ENCODE measurements at regions not wholly inside any gene's neighbourhood (a gene's known extent, or its start where the extent isn't known, plus 50 kb on each side); places are given as distances from the start of the nearest gene placed in this dataset.

- no peak overlapping the region for H3K4me3 ChIP-seq (ENCODE audit: low read length)
- peak; percentile 48 for DNase-seq (ENCODE audit: low read depth)
- peak; percentile 76 for TF ChIP-seq CTCF (conservative IDR thresholded peaks at IDR 0.05; ENCODE audit: low read length)
These were observed 75.3 kb upstream of the FAR2 start for GRCh38 chr12:29073631-29074239.

- TF ChIP-seq CTCF (conservative IDR thresholded peaks at IDR 0.05; ENCODE audit: low read length), result no peak
- DNase-seq (ENCODE audit: low read depth), result no peak
- H3K4me3 ChIP-seq (ENCODE audit: low read length), result no peak overlapping the region
These were observed 68.0 kb upstream of the FAR2 start for GRCh38 chr12:29081101-29081500.

GRCh38 chr12:29082522-29082921, 66.6 kb upstream of the FAR2 start:
- TF ChIP-seq CTCF (conservative IDR thresholded peaks at IDR 0.05; ENCODE audit: low read length), result no peak
- no peak overlapping the region for H3K4me3 ChIP-seq (ENCODE audit: low read length)
- peak; percentile 22 for DNase-seq (ENCODE audit: low read depth)

GRCh38 chr12:29086325-29087271, 62.5 kb upstream of the FAR2 start:
- DNase-seq (ENCODE audit: low read depth), result no peak
- no peak for TF ChIP-seq CTCF (conservative IDR thresholded peaks at IDR 0.05; ENCODE audit: low read length)
- H3K4me3 ChIP-seq (ENCODE audit: low read length), result no peak overlapping the region

GRCh38 chr12:29088611-29089219, 60.4 kb upstream of the FAR2 start:
- TF ChIP-seq CTCF (conservative IDR thresholded peaks at IDR 0.05; ENCODE audit: low read length), result peak; percentile 63
- DNase-seq (ENCODE audit: low read depth), result peak; percentile 20

More at GRCh38 chr12:29088611-29089219, 60.4 kb upstream of the FAR2 start:
- no peak overlapping the region for H3K4me3 ChIP-seq (ENCODE audit: low read length)

Measured in AG10803 (cell line).